ENCODE measurements at regions not wholly inside any gene's neighbourhood (a gene's known extent, or its start where the extent isn't known, plus 50 kb on each side); places are given as distances from the start of the nearest gene placed in this dataset.

GRCh38 chr1:105017587-105017986, 1267.9 kb downstream of the AMY1C start:
- no TSS peak for BruUV-seq (replicated peaks)
- intact Hi-C loops (cut with micrococcal nuclease; ENCODE audit: unreplicated experiment), result no loop called here
- TF ChIP-seq CBFB (IDR thresholded peaks at IDR 0.05; ENCODE audit: low read depth), result no peak
- TF ChIP-seq SMARCA5 (IDR thresholded peaks at IDR 0.05), result no peak
- no peak for TF ChIP-seq YBX1 (IDR thresholded peaks at IDR 0.05)
- no peak for TF ChIP-seq TCF3 (IDR thresholded peaks at IDR 0.05; ENCODE audit: borderline replicate concordance, insufficient read depth, low read depth, low read length)
- TF ChIP-seq NKRF (conservative IDR thresholded peaks at IDR 0.05), result no peak
- no peak for TF ChIP-seq BMI1 (IDR thresholded peaks at IDR 0.05; ENCODE audit: borderline replicate concordance)
- no peak for TF ChIP-seq IRF3 (IDR thresholded peaks at IDR 0.05)
- RAD21 ChIA-PET (ENCODE audit: unreplicated experiment), result no interaction called here
- POLR2A ChIA-PET, result no interaction called here
- no peak overlapping the region for H3K27ac ChIP-seq (ENCODE audit: control insufficient read depth, insufficient read depth)
- no peak overlapping the region for H3K4me2 ChIP-seq (ENCODE audit: control insufficient read depth, insufficient read depth)
- ATAC-seq, result no peak
- no peak for DNase-seq (ENCODE audit: low read depth, low spot score)
- no peak overlapping the region for H3K4me3 ChIP-seq
- H3K79me2 ChIP-seq (ENCODE audit: control insufficient read depth, insufficient read depth, low read length), result no peaks in the 10 kb centered on the region
- 32% methylated on average over 7 of the region's 7 CpGs for WGBS (ENCODE audit: insufficient coverage, insufficient replicate concordance, low lambda C conversion rate, missing lambda C conversion rate)
- H3K9ac ChIP-seq (ENCODE audit: control insufficient read depth, insufficient read depth, low read length), result no peak overlapping the region
- no peaks in the 10 kb centered on the region for H3K36me3 ChIP-seq (ENCODE audit: control insufficient read depth in 2 of 2, insufficient read depth in 2 of 2, low read length in 1 of 2)
- no peaks in the 10 kb centered on the region for H4K20me1 ChIP-seq (ENCODE audit: control insufficient read depth, insufficient read depth)
- no peak for FAIRE-seq
- H2AFZ ChIP-seq (ENCODE audit: control insufficient read depth, low read depth, low read length), result no peak overlapping the region
- no peaks in the 10 kb centered on the region for H3K9me3 ChIP-seq (replicated peaks; ENCODE audit: control insufficient read depth, insufficient read depth, low read length)
- SMC1A ChIA-PET (ENCODE audit: uncharacterized antibody, unreplicated experiment), result interaction anchor here (0.9 to 1.5 kb wide), 3 partner anchors 10 to 371 kb away, joined by 3 to 4 read pairs (median 4); no protein-coding TSS in a partner anchor
- no peaks in the 10 kb centered on the region for H3K27me3 ChIP-seq (replicated peaks in 1 of 2; ENCODE audit: control insufficient read depth in 2 of 2, insufficient read depth in 2 of 2, low read length in 1 of 2)
- CTCF ChIA-PET, result interaction anchor here (1.0 kb wide), 1 partner anchor 10 kb away, joined by 3 read pairs; no protein-coding TSS in a partner anchor
- in situ Hi-C loops (cut with MboI), result no loop called here
- no peaks in the 10 kb centered on the region for H3K4me1 ChIP-seq (ENCODE audit: control insufficient read depth, insufficient read depth, low read length)

All from GM12878 (cell line).